A204.1 (cell line): ENCODE measurements at regions not wholly inside any gene's neighbourhood (a gene's known extent, or its start where the extent isn't known, plus 50 kb on each side); places are given as distances from the start of the nearest gene placed in this dataset.
"Not testable (repeated sequence)": the region's sequence is repeated elsewhere in the genome, so short reads cannot be mapped to it uniquely, and the experiment has no call there.

Experiments used
- FAIRE-seq: peaks from 2 replicates; lab custom pipeline; 2012; peaks lifted over from hg19 to GRCh38; lab: Jason Lieb, UNC

- no peak for FAIRE-seq
Observed at GRCh38 chr22:47423861-47424820, 661.7 kb downstream of the TBC1D22A start.

GRCh38 chr22:47423266-47423665 is 660.8 kb downstream of the TBC1D22A start:
- FAIRE-seq: no peak

- no peak for FAIRE-seq
Observed at GRCh38 chr22:47422736-47423135, 660.3 kb downstream of the TBC1D22A start.

- FAIRE-seq: no peak
Observed at GRCh38 chr22:47421846-47422245, 659.4 kb downstream of the TBC1D22A start.

GRCh38 chr22:47420211-47420610 is 657.8 kb downstream of the TBC1D22A start:
- FAIRE-seq: no peak

GRCh38 chr22:47419239-47419638 is 656.8 kb downstream of the TBC1D22A start:
- FAIRE-seq: no peak

- no peak for FAIRE-seq
Observed at GRCh38 chr22:47417699-47418098, 655.2 kb downstream of the TBC1D22A start.

- FAIRE-seq: no peak
Observed at GRCh38 chr22:47411006-47411405, 648.6 kb downstream of the TBC1D22A start.

GRCh38 chr22:47409539-47410275 is 647.3 kb downstream of the TBC1D22A start:
- FAIRE-seq: no peak

- FAIRE-seq: no peak
Observed at GRCh38 chr22:47408409-47408808, 646.0 kb downstream of the TBC1D22A start.

GRCh38 chr22:47407461-47408025 is 645.1 kb downstream of the TBC1D22A start:
- FAIRE-seq: no peak

GRCh38 chr22:47406896-47407295 is 644.4 kb downstream of the TBC1D22A start:
- no peak for FAIRE-seq

GRCh38 chr22:47406180-47406834 is 643.9 kb downstream of the TBC1D22A start:
- no peak for FAIRE-seq

- not testable (repeated sequence) for FAIRE-seq
Observed at GRCh38 chr22:47405222-47405621, 642.8 kb downstream of the TBC1D22A start.

- no peak for FAIRE-seq
Observed at GRCh38 chr22:47402876-47403525, 640.6 kb downstream of the TBC1D22A start.

GRCh38 chr22:47401976-47402770 is 639.7 kb downstream of the TBC1D22A start:
- FAIRE-seq: no peak

- FAIRE-seq: no peak
Observed at GRCh38 chr22:47401592-47401898, 639.1 kb downstream of the TBC1D22A start.

- no peak for FAIRE-seq
Observed at GRCh38 chr22:47400701-47401591, 638.5 kb downstream of the TBC1D22A start.

GRCh38 chr22:47400131-47400530 is 637.7 kb downstream of the TBC1D22A start:
- FAIRE-seq: not testable (repeated sequence)
